22Rv1 (cell line): ENCODE measurements at regions not wholly inside any gene's neighbourhood (a gene's known extent, or its start where the extent isn't known, plus 50 kb on each side); places are given as distances from the start of the nearest gene placed in this dataset.

Experiments used
- CTCF ChIP-seq: fragments of 450-650 bp; IDR thresholded peaks from 2 replicates; pipeline ENCODE4 v1.5.1; 2017; ENCODE audit warnings: mild to moderate bottlenecking
- ZFX ChIP-seq: fragments of 450-650 bp; IDR thresholded peaks from 2 replicates; pipeline ENCODE4 v1.6.1; 2017; ENCODE audit warnings: antibody characterized with exemption, borderline replicate concordance

GRCh38 chr3:32045091-32045915, 61.1 kb upstream of the GPD1L start:
- TF ChIP-seq CTCF (no peak), ZFX (no peak)
